Adipose tissue (tissue), 3 donors: ENCODE measurements at regions not wholly inside any gene's neighbourhood (a gene's known extent, or its start where the extent isn't known, plus 50 kb on each side); places are given as distances from the start of the nearest gene placed in this dataset.

Experiments used
- H3K27ac ChIP-seq: one replicate; pipeline ENCODE4 v1.5.1; 2013; ENCODE audit warnings: low read depth, low read length
- WGBS, 3 donors: extraction: QIAGEN DNeasy Blood & Tissue Kit; methylation state at CpG; one replicate each; pipeline ENCODE4 v1.1.7; 2013; 5-methylcytosine and 5-hydroxymethylcytosine counted together
- donor health status: healthy with polysubstance abuse.
- donor health status: Bipolar disorder and iron deficiency.
- donor health status: healthy.

- H3K27ac ChIP-seq: no peak overlapping the region
- 81 to 84% (median 83%) methylated on average over 1 of the region's 1 CpG for WGBS, 3 donors
Observed at GRCh38 chr6:150725795-150726194, 126.1 kb downstream of the PLEKHG1 start.

GRCh38 chr6:150729188-150729748 lies 129.6 kb downstream of the PLEKHG1 start:
- no peak overlapping the region for H3K27ac ChIP-seq
- 89 to 92% (median 90%) methylated on average over 7 of the region's 7 CpGs for WGBS, 3 donors

GRCh38 chr6:150730801-150731457 lies 131.2 kb downstream of the PLEKHG1 start:
- WGBS, 3 donors: 85 to 90% (median 88%) methylated on average over 7 of the region's 7 CpGs
- no peak overlapping the region for H3K27ac ChIP-seq

- H3K27ac ChIP-seq: no peak overlapping the region
- 88 to 93% (median 93%) methylated on average over 12 of the region's 12 CpGs for WGBS, 3 donors
Observed at GRCh38 chr6:150732765-150733539, 132.6 kb upstream of the MTHFD1L start.

- H3K27ac ChIP-seq: no peak overlapping the region
- 93 to 97% (median 95%) methylated on average over 21 of the region's 21 CpGs for WGBS, 3 donors
Observed at GRCh38 chr6:150733726-150734125, 131.8 kb upstream of the MTHFD1L start.

GRCh38 chr6:150734235-150734634 lies 131.3 kb upstream of the MTHFD1L start:
- no peak overlapping the region for H3K27ac ChIP-seq
- 93 to 96% (median 95%) methylated on average over 7 of the region's 7 CpGs for WGBS, 3 donors

GRCh38 chr6:150735341-150735851 lies 130.1 kb upstream of the MTHFD1L start:
- WGBS, 3 donors: 79 to 91% (median 79%) methylated on average over 3 of the region's 3 CpGs
- no peak overlapping the region for H3K27ac ChIP-seq

- H3K27ac ChIP-seq: no peak overlapping the region
- 69 to 88% (median 77%) methylated on average over 6 of the region's 6 CpGs for WGBS, 3 donors
Observed at GRCh38 chr6:150738092-150738629, 127.3 kb upstream of the MTHFD1L start.

- 83 to 91% (median 90%) methylated on average over 2 of the region's 2 CpGs for WGBS, 3 donors
Observed at GRCh38 chr6:150739711-150740349, 125.7 kb upstream of the MTHFD1L start.

GRCh38 chr6:150740453-150740852 lies 125.0 kb upstream of the MTHFD1L start:
- H3K27ac ChIP-seq: no peak overlapping the region
- WGBS, 3 donors: 74 to 85% (median 79%) methylated on average over 7 to 8 of the region's 8 CpGs

More at GRCh38 chr6:150739711-150740349, 125.7 kb upstream of the MTHFD1L start:
- no peak overlapping the region for H3K27ac ChIP-seq

- WGBS, 3 donors: 44 to 61% (median 50%) methylated on average over 6 of the region's 6 CpGs
- H3K27ac ChIP-seq: no peak overlapping the region
Observed at GRCh38 chr6:150741633-150742200, 123.8 kb upstream of the MTHFD1L start.

- H3K27ac ChIP-seq: no peak overlapping the region
- WGBS, 3 donors: 71 to 92% (median 81%) methylated on average over 2 of the region's 2 CpGs
Observed at GRCh38 chr6:150744522-150745260, 120.8 kb upstream of the MTHFD1L start.

GRCh38 chr6:150745896-150746295 lies 119.6 kb upstream of the MTHFD1L start:
- no peak overlapping the region for H3K27ac ChIP-seq
- WGBS, 3 donors: 38 to 70% (median 60%) methylated on average over 7 of the region's 7 CpGs

GRCh38 chr6:150747155-150747554 lies 118.3 kb upstream of the MTHFD1L start:
- 45 to 95% (median 90%) methylated on average over 4 of the region's 4 CpGs for WGBS, 3 donors
- H3K27ac ChIP-seq: no peak overlapping the region

- 75 to 90% (median 83%) methylated on average over 8 of the region's 8 CpGs for WGBS, 3 donors
Observed at GRCh38 chr6:150749091-150749670, 116.3 kb upstream of the MTHFD1L start.

GRCh38 chr6:150751296-150751695 lies 114.2 kb upstream of the MTHFD1L start:
- WGBS, 3 donors: 88 to 94% (median 92%) methylated on average over 3 of the region's 3 CpGs
- H3K27ac ChIP-seq: no peak overlapping the region

More at GRCh38 chr6:150749091-150749670, 116.3 kb upstream of the MTHFD1L start:
- H3K27ac ChIP-seq: no peak overlapping the region

GRCh38 chr6:150752409-150752808 lies 113.1 kb upstream of the MTHFD1L start:
- WGBS, 3 donors: 82 to 94% (median 88%) methylated on average over 2 of the region's 2 CpGs
- H3K27ac ChIP-seq: no peak overlapping the region
